ENCODE measurements at regions not wholly inside any gene's neighbourhood (a gene's known extent, or its start where the extent isn't known, plus 50 kb on each side); places are given as distances from the start of the nearest gene placed in this dataset.

- no peak for DNase-seq (ENCODE audit: low read depth, low spot score)
- Histone ChIP-seq H3K9me3 (ENCODE audit: control insufficient read depth, insufficient read depth, low read length) (peaks cover 8% of the 10 kb centered on the region; the same call in 1 of the 2 replicates), H3K27me3 (ENCODE audit: control insufficient read depth, insufficient read depth, low read length) (no peaks in the 10 kb centered on the region), H3K4me3 (ENCODE audit: low read depth, low read length) (no peak overlapping the region), H3K27ac (ENCODE audit: low read depth, low read length) (no peak overlapping the region)
- ChIA-PET CTCF (no interaction called here), POLR2A (no interaction called here)
- no peak for TF ChIP-seq CTCF (IDR thresholded peaks at IDR 0.05; ENCODE audit: low read depth, low read length)
Measured at GRCh38 chr12:58521152-58521551, 399.2 kb downstream of the LRIG3 start.

DNA sequence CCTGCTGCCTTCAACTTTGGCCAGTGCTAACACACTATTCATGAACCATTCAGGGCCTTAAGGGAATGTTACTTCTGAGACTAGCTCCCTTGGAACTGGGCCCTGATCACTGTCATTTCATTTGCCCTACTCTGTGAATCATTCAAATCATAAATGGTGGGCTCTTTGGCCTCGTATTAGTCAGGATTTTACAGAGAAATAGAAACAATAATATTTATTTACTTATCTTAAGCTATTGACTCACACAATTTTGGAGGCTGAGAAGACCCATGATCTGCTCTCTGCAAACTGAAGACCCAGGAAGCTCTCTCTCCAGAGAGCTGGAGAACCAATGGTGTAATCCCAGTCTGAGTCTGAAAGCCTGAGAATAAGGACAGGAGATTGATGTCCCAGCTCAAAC, 398.5 kb downstream of the LRIG3 start:
- POLR2A ChIA-PET, result no interaction called here
- CTCF ChIA-PET, result no interaction called here
- H3K27me3 ChIP-seq (ENCODE audit: control insufficient read depth, insufficient read depth, low read length), result no peaks in the 10 kb centered on the region
- no peak overlapping the region for H3K27ac ChIP-seq (ENCODE audit: low read depth, low read length)
- no peak for TF ChIP-seq CTCF (IDR thresholded peaks at IDR 0.05; ENCODE audit: low read depth, low read length)
- no peak overlapping the region for H3K4me3 ChIP-seq (ENCODE audit: low read depth, low read length)
- DNase-seq (ENCODE audit: low read depth, low spot score), result no peak
- H3K9me3 ChIP-seq (ENCODE audit: control insufficient read depth, insufficient read depth, low read length), result peaks cover 8% of the 10 kb centered on the region; the same call in 1 of the 2 replicates

DNA sequence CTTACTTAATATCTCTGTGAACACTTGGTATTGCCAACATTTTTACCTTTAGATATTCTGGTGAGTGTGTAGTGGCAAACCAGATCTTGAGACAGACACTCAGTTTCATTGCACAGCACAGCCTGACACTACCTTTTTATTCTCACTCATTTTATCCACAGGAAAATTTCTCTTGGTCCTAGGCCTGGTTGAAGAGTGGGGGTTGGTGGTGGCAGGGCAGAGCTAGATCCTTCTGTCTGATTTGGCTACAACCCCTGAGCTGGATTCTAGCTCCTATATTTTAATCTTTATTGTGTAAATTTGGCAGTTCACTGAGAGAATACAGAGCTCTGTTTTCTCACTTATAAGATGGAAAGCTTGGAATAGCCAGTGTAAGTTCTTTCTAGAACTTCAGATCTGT, 396.9 kb downstream of the LRIG3 start:
- Histone ChIP-seq H3K9me3 (ENCODE audit: control insufficient read depth, insufficient read depth, low read length) (peaks cover 8% of the 10 kb centered on the region; the same call in 1 of the 2 replicates), H3K27ac (ENCODE audit: low read depth, low read length) (no peak overlapping the region), H3K27me3 (ENCODE audit: control insufficient read depth, insufficient read depth, low read length) (no peaks in the 10 kb centered on the region), H3K4me3 (ENCODE audit: low read depth, low read length) (no peak overlapping the region)
- ChIA-PET CTCF (no interaction called here), POLR2A (no interaction called here)
- DNase-seq (ENCODE audit: low read depth, low spot score), result no peak
- no peak for TF ChIP-seq CTCF (IDR thresholded peaks at IDR 0.05; ENCODE audit: low read depth, low read length)

- POLR2A ChIA-PET, result no interaction called here
- peak overlapping the region; percentile 85 for H3K27ac ChIP-seq (ENCODE audit: low read depth, low read length)
Measured at GRCh38 chr12:58528271-58528670, 392.0 kb downstream of the LRIG3 start.

More at GRCh38 chr12:58528271-58528670, 392.0 kb downstream of the LRIG3 start:
- Histone ChIP-seq H3K9me3 (ENCODE audit: control insufficient read depth, insufficient read depth, low read length) (no peaks in the 10 kb centered on the region; the same call in 1 of the 2 replicates), H3K4me3 (ENCODE audit: low read depth, low read length) (no peak overlapping the region), H3K27me3 (ENCODE audit: control insufficient read depth, insufficient read depth, low read length) (no peaks in the 10 kb centered on the region)
- TF ChIP-seq CTCF (IDR thresholded peaks at IDR 0.05; ENCODE audit: low read depth, low read length), result no peak
- no peak for DNase-seq (ENCODE audit: low read depth, low spot score)
- CTCF ChIA-PET, result interaction anchor here (1.4 kb wide), 1 partner anchor 17 kb away, joined by 3 read pairs; no protein-coding TSS in a partner anchor
